GM21447 (cell line): ENCODE measurements at regions not wholly inside any gene's neighbourhood (a gene's known extent, or its start where the extent isn't known, plus 50 kb on each side); places are given as distances from the start of the nearest gene placed in this dataset.
"Not testable (repeated sequence)": the region's sequence is repeated elsewhere in the genome, so short reads cannot be mapped to it uniquely, and the experiment has no call there.

ENCODE experiments used
- ATAC-seq: cut with Tn5 transposase; IDR thresholded peaks from one replicate; pipeline ENCODE4 v1.9.1; 2021; ENCODE audit not compliant: unreplicated experiment

GRCh38 chr4:102397056-102397455, 51.8 kb upstream of the SLC39A8 start:
- not testable (repeated sequence) for ATAC-seq

- ATAC-seq = no peak
Observed at GRCh38 chr4:102399021-102399420, 53.7 kb upstream of the SLC39A8 start.

- no peak for ATAC-seq
Observed at GRCh38 chr4:102400898-102401297, 55.6 kb upstream of the SLC39A8 start.

- ATAC-seq = no peak
Observed at GRCh38 chr4:102402223-102402622, 56.9 kb upstream of the SLC39A8 start.

- no peak for ATAC-seq
Observed at GRCh38 chr4:102403116-102403515, 57.8 kb upstream of the SLC39A8 start.

- no peak for ATAC-seq
Observed at GRCh38 chr4:102404431-102404969, 59.2 kb upstream of the SLC39A8 start.

DNA sequence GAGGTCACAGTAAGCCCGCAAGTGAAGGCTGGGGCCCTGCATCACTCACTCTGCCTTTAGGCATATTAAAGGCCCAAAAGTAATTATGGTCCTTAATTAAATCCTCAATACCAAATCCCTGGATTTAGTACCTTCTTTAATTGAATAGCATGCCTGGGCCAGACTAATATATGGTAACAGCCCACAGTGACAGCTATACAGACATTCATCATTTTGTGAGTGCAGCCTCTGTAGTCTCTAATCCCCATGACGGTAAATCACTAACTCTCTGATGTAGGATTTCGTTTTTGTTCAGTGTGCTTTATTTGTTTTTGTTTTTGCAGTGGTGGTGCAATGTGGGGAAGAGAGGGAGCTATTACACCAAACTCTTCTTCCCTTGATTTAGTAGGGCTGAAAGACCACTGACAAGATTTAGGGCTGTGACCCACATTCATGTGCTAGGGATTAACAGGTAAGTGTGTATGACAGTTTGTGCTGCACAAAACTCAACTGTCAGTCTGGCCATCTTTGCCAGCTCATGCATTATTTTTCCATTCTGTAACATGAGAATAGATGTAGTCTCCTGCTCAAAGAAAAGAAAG, 60.6 kb upstream of the SLC39A8 start:
- no peak for ATAC-seq

DNA sequence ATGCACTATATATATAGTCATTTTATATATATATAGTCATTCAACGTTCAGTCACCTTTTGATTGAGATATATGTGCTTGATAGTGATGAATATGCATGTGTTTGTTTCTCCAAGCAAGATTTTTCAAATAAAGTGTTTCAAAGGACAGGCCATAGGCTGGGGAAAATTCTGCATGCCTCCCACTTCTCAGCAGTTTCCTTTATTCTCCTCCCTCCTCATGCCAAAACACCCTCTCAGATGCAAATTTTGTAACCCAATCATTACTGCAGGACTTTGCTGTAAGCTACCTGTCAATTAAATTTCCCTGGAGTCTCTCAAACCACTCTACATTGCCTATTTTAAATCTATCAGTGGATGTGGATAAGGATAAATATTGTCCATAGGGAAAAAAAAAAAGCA, 65.6 kb upstream of the SLC39A8 start:
- ATAC-seq = not testable (repeated sequence)

DNA sequence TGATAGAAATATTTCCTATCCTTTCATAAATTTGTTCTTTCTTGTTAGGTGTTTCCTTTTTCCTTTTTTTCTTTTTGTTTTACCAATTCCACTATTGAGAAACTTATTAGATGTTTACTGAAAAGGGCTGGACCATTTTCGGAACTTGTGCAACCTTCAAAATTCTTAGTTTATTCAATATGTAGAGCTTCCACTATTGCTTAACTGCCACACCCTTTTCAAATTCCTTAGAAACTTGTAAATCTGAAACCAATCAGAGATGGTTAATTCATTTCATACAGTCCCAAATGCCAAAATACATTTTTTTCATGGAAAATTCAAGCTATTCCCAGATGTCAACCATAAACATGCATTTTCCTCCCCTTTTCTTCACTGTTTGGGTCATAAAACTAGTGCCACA, 66.1 kb upstream of the SLC39A8 start:
- no peak for ATAC-seq

GRCh38 chr4:102416765-102417164, 71.5 kb upstream of the SLC39A8 start:
- ATAC-seq = no peak

- ATAC-seq = no peak
Observed at GRCh38 chr4:102420563-102421398, 75.5 kb upstream of the SLC39A8 start.

DNA sequence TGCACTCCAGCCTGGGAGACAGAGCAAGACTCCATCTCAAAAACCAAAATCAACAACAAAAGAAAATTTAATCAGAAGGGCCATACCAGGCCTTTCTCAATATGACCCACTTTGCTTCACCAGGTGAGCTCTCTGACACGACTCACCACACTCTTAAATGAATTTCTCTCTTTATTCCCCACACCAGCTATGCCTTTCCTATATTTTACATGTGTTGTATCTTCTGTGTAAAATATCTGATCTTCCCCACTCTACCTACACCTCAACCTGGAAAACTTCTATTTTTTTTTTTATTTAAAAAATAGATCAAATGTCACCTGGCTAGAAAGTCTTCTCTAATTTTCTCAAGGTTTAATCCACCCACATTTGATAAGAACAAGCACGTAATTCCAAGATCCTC, 77.6 kb upstream of the SLC39A8 start:
- ATAC-seq = no peak

DNA sequence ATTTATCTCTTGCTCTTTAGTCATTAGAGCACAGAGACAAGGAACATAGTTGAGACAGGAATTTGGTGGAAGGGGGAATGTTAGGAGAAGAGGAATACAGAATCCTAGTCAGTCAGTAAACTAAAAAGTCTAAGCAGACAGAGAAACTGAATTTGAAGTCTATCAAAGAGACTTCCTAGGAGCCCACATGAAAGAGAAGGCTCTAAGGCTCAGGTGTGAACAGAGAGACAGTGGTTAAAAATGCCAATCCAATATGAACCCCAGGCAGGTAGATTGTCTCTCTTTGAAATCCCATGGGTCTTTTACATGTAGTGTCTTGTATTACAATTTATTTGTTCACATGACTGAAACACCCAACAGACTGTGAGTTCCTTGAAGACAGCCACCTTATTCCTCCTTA, 77.8 kb upstream of the NFKB1 start:
- ATAC-seq = no peak

- ATAC-seq = no peak
Observed at GRCh38 chr4:102427371-102427998, 73.7 kb upstream of the NFKB1 start.

DNA sequence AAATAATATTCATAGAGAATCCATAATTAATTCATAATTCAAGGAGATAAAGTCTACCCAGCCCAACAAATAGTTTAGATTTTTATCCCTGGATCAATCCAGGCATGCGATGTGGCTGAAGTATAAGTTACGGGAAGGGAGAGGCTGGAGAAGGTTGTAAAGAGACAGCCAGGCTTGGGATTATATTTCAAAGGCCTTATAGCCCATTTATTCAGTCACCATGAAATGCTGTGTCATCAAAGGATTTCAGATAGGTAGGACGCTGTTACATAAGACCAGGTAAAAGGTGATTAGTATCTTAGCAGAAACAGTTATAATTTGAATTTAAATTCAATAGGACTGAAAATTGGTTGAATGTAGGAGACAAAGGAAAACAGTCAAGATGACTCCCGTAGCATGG, 73.0 kb upstream of the NFKB1 start:
- no peak for ATAC-seq

GRCh38 chr4:102429553-102429952, 71.6 kb upstream of the NFKB1 start:
- ATAC-seq = no peak

DNA sequence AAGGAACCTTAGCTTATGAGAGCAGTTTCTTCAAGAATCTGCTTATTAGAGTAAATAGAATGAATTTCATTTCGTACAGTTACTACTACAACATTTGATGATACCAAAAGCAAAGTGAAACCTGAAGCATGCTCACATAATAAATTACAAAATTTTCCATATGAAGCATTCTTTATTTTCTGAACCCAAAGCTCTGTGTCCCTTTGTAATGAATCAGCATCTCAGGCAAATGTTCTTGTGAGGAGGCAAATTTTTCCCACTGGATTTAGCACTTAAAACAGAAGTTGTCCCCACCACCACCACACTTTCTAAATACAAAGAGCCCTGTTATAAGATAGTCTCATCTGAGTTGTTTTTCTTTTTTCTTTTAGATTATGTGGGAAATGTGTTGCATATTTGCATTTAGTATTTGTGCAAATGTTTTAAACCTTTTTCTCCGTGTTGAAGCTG, 70.7 kb upstream of the NFKB1 start:
- no peak for ATAC-seq

GRCh38 chr4:102431608-102431961, 69.6 kb upstream of the NFKB1 start:
- no peak for ATAC-seq

DNA sequence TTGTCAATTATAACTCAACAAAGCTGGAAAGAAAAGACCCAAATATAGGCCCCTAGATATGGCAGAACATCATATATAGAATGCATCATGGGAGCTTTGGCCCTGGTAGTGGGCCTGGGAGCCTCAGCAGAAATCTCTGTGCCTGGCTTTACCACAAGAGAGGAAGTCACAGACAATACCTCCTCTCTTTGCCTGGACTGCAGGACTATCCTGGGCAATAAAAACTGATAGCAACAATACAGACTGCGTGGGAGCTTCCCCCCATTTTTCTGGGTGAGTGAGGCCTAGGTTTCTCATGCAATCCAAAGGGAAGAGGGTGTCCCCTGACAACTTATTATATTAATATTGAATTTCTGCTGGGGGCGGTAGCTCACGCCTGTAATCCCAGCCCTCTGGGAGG, 64.0 kb upstream of the NFKB1 start:
- ATAC-seq = no peak

GRCh38 chr4:102438396-102439235, 62.5 kb upstream of the NFKB1 start:
- ATAC-seq = no peak

GRCh38 chr4:102439236-102439614, 61.9 kb upstream of the NFKB1 start:
- ATAC-seq = no peak
